ENCODE measurements at regions not wholly inside any gene's neighbourhood (a gene's known extent, or its start where the extent isn't known, plus 50 kb on each side); places are given as distances from the start of the nearest gene placed in this dataset.

- TF ChIP-seq POLR2A (IDR thresholded peaks at IDR 0.05; ENCODE audit: low read depth, low read length) (no peak), POLR2AphosphoS5 (IDR thresholded peaks at IDR 0.05; ENCODE audit: low read depth, low read length) (no peak), TAF1 (IDR thresholded peaks at IDR 0.05; ENCODE audit: low read depth, low read length) (no peak), PAX5 (IDR thresholded peaks at IDR 0.05; ENCODE audit: insufficient read depth, low read length, severe bottlenecking) (no peak), POU2F2 (IDR thresholded peaks at IDR 0.05; ENCODE audit: low read depth, low read length) (no peak)
These were observed 214.5 kb downstream of the BTG1 start for GRCh38 chr12:91931111-91931510.

Data from GM12891 (cell line).